H1 (cell line): ENCODE measurements at regions not wholly inside any gene's neighbourhood (a gene's known extent, or its start where the extent isn't known, plus 50 kb on each side); places are given as distances from the start of the nearest gene placed in this dataset.

ENCODE experiments used
- CHD1 ChIP-seq: IDR thresholded peaks from 2 replicates; pipeline ENCODE4 v1.6.1; 2012; ENCODE audit warnings: low read depth, low read length, improper control_type of control experiment
- NANOG ChIP-seq: IDR thresholded peaks from 2 replicates; pipeline ENCODE4 v1.6.1; 2011; ENCODE audit warnings: low read length, low read depth, mild to moderate bottlenecking, inconsistent platforms; ENCODE audit not compliant: insufficient read depth, poor library complexity, severe bottlenecking
- SUZ12 ChIP-seq: fragments of 200-600 bp; sonication (generic); IDR thresholded peaks from 2 replicates; pipeline ENCODE4 v1.6.1; 2012; ENCODE audit warnings: mild to moderate bottlenecking, inconsistent platforms, low read length, moderate library complexity, mixed read lengths

GRCh38 chrX:20363275-20363674 lies 96.6 kb upstream of the RPS6KA3 start (continued):
- no peak for TF ChIP-seq NANOG
- TF ChIP-seq SUZ12: no peak
- no peak for TF ChIP-seq CHD1
- TF ChIP-seq, all 59 proteins: peak for 0
